HEK293T (cell line): ENCODE measurements at regions not wholly inside any gene's neighbourhood (a gene's known extent, or its start where the extent isn't known, plus 50 kb on each side); places are given as distances from the start of the nearest gene placed in this dataset.

Source experiments
- BHLHE40 ChIP-seq: fragments of 450-650 bp; IDR thresholded peaks from 2 replicates; pipeline ENCODE4 v1.6.1; 2016; ENCODE audit warnings: mild to moderate bottlenecking, moderate library complexity, borderline replicate concordance
- ELF4 ChIP-seq: fragments of 450-650 bp; IDR thresholded peaks from 2 replicates; pipeline ENCODE4 v1.6.1; 2017; ENCODE audit warnings: antibody characterized with exemption
- TF ChIP-seq, protein P1 (sequence below): fragments of 450-650 bp; IDR thresholded peaks from 2 replicates; pipeline ENCODE4 v1.6.1; 2016

DNA sequence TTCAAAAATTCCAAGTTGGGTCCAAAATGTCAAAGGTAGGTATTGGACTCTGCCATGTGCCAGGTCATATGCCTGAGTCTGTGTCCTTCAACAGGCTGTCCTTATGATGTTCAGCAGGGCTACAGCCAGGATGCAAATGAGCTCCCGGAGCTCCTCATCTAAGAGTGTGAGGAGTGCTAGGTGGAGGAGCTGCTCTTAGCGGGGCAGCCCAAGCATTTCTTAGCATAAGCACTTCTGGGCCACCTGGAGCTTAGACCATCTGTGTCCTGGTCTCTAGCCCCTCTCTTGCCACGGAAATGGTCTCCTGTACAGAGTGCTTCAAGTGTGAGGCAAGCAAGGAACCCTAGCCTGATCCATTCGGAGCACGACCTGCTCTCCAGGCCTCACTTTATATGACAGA, 64.6 kb upstream of the PRR23C start:
- TF ChIP-seq, protein P1, sequence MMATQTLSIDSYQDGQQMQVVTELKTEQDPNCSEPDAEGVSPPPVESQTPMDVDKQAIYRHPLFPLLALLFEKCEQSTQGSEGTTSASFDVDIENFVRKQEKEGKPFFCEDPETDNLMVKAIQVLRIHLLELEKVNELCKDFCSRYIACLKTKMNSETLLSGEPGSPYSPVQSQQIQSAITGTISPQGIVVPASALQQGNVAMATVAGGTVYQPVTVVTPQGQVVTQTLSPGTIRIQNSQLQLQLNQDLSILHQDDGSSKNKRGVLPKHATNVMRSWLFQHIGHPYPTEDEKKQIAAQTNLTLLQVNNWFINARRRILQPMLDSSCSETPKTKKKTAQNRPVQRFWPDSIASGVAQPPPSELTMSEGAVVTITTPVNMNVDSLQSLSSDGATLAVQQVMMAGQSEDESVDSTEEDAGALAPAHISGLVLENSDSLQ: no peak
- TF ChIP-seq ELF4: no peak
- no peak for TF ChIP-seq BHLHE40
